GM12878 (cell line): ENCODE measurements at regions not wholly inside any gene's neighbourhood (a gene's known extent, or its start where the extent isn't known, plus 50 kb on each side); places are given as distances from the start of the nearest gene placed in this dataset.

Source experiments
- ATAC-seq: fragments of 200-7000 bp; cut with Tn5 transposase; 3 replicates; pipeline ENCODE4 v1.9.1; 2020; ENCODE audit warnings: mild to moderate bottlenecking, moderate library complexity
- BruUV-seq: library from RNA; stranded (reverse); fragments of 400-500 nt; replicated peaks from 2 replicates; lab custom pipeline; 2021; lab: Mats Ljungman, UMichigan
- CTCF ChIA-PET: fragments of 300-600 bp; sonication (Branson Sonifier 250); formaldehyde crosslinking; extraction: SDS; loops from one replicate; lab custom pipeline; 2021; ENCODE audit warnings: inconsistent platforms; lab: Yijun Ruan, JAX
- POLR2A ChIA-PET: fragments of 350-600 bp; formaldehyde crosslinking; extraction: SDS; loops from one replicate; lab custom pipeline; 2021; ENCODE audit warnings: inconsistent platforms; lab: Charles Lee
- RAD21 ChIA-PET: fragments of 300-600 bp; sonication (Branson Sonifier 250); formaldehyde crosslinking; loops from one replicate; lab custom pipeline; 2023; ENCODE audit warnings: antibody characterized with exemption; ENCODE audit not compliant: unreplicated experiment; lab: Charles Lee
- SMC1A ChIA-PET: fragments of 300-600 bp; sonication (Branson Sonifier 250); formaldehyde crosslinking; loops from one replicate; lab custom pipeline; 2023; ENCODE audit not compliant: unreplicated experiment, uncharacterized antibody; lab: Charles Lee
- DNase-seq: peaks from one replicate; pipeline ENCODE4 v3.0.0-alpha.2; 2011; ENCODE audit warnings: low read depth, low spot score
- FAIRE-seq: peaks from 3 replicates; lab custom pipeline; 2011; peaks lifted over from hg19 to GRCh38; lab: Jason Lieb, UNC
- H2AFZ ChIP-seq: 2 replicates; pipeline ENCODE4 v1.6.0; 2011; ENCODE audit warnings: low read depth, low read length, control low read depth; ENCODE audit not compliant: control insufficient read depth
- H3K27ac ChIP-seq: 2 replicates; pipeline ENCODE4 v1.5.1; 2011; ENCODE audit warnings: control low read depth; ENCODE audit not compliant: control insufficient read depth, insufficient read depth
- H3K27me3 ChIP-seq, 2 experiments: replicated peaks in 1 of 2; 2 replicates each; pipeline versions ENCODE4 v1.6.0 to v1.6.1; 2011; ENCODE audit warnings: low read length in 1 of 2; ENCODE audit not compliant: control insufficient read depth in 2 of 2, insufficient read depth in 2 of 2
- H3K36me3 ChIP-seq, 2 experiments: 2 replicates each; pipeline ENCODE4 v1.5.1; 2011; ENCODE audit warnings: low read length in 1 of 2; ENCODE audit not compliant: control insufficient read depth in 2 of 2, insufficient read depth in 2 of 2
- H3K4me1 ChIP-seq: 2 replicates; pipeline ENCODE4 v1.6.1; 2011; ENCODE audit warnings: mild to moderate bottlenecking, low read length, moderate library complexity, mixed read lengths; ENCODE audit not compliant: control insufficient read depth, insufficient read depth
- H3K4me2 ChIP-seq: 2 replicates; pipeline ENCODE4 v1.6.0; 2011; ENCODE audit warnings: control low read depth; ENCODE audit not compliant: control insufficient read depth, insufficient read depth
- H3K4me3 ChIP-seq: fragments of 200-600 bp; sonication (generic); 2 replicates; pipeline ENCODE4 v1.5.1; 2016
- H3K79me2 ChIP-seq: 2 replicates; pipeline ENCODE4 v1.6.0; 2011; ENCODE audit warnings: low read length; ENCODE audit not compliant: control insufficient read depth, insufficient read depth
- H3K9ac ChIP-seq: 2 replicates; pipeline ENCODE4 v1.8.0; 2011; ENCODE audit warnings: low read length, control low read depth, mixed read lengths; ENCODE audit not compliant: control insufficient read depth, insufficient read depth
- H3K9me3 ChIP-seq: replicated peaks from 3 replicates; pipeline ENCODE4 v1.5.1; 2011; ENCODE audit warnings: mild to moderate bottlenecking, low read length; ENCODE audit not compliant: control insufficient read depth, insufficient read depth
- H4K20me1 ChIP-seq: 2 replicates; pipeline ENCODE4 v1.6.0; 2011; ENCODE audit not compliant: control insufficient read depth, insufficient read depth
- ATF3 ChIP-seq: IDR thresholded peaks from 2 replicates; pipeline ENCODE4 v1.6.1; 2011; ENCODE audit warnings: low read depth, mild to moderate bottlenecking, low read length, moderate library complexity, borderline replicate concordance; ENCODE audit errors: extremely low read depth
- BCLAF1 ChIP-seq: fragments of 450-650 bp; IDR thresholded peaks from 2 replicates; pipeline ENCODE4 v1.6.1; 2017; ENCODE audit warnings: antibody characterized with exemption, mild to moderate bottlenecking, moderate library complexity
- CBFB ChIP-seq: IDR thresholded peaks from 2 replicates; pipeline ENCODE4 v1.6.1; 2016; ENCODE audit warnings: antibody characterized with exemption, low read depth
- EED ChIP-seq: sonication (generic); IDR thresholded peaks from 2 replicates; pipeline ENCODE4 v1.6.1; 2016; ENCODE audit warnings: antibody characterized with exemption, low read depth
- FOS ChIP-seq: IDR thresholded peaks from 3 replicates; pipeline ENCODE4 v1.6.1; 2011; ENCODE audit warnings: borderline replicate concordance; ENCODE audit not compliant: insufficient read length; ENCODE audit errors: extremely low read depth
- HDAC6 ChIP-seq: fragments of 200-600 bp; sonication (generic); IDR thresholded peaks from one replicate; pipeline ENCODE4 v1.8.0; 2017; ENCODE audit warnings: antibody characterized with exemption; ENCODE audit not compliant: unreplicated experiment
- LARP7 ChIP-seq: fragments of 450-650 bp; IDR thresholded peaks from 2 replicates; pipeline ENCODE4 v1.6.1; 2017; ENCODE audit warnings: mild to moderate bottlenecking
- MEF2A ChIP-seq: IDR thresholded peaks from 2 replicates; pipeline ENCODE4 v1.6.1; 2011; ENCODE audit warnings: low read depth, mild to moderate bottlenecking, low read length, moderate library complexity; ENCODE audit not compliant: insufficient read depth
- MEF2B ChIP-seq: fragments of 450-650 bp; IDR thresholded peaks from 2 replicates; pipeline ENCODE4 v1.6.1; 2018; ENCODE audit warnings: mild to moderate bottlenecking, moderate library complexity; ENCODE audit not compliant: partially characterized antibody, poor library complexity, severe bottlenecking
- MTA3 ChIP-seq: IDR thresholded peaks from 2 replicates; pipeline ENCODE4 v1.6.1; 2012; ENCODE audit warnings: low read length, inconsistent platforms, borderline replicate concordance
- NFXL1 ChIP-seq: fragments of 450-650 bp; IDR thresholded peaks from 2 replicates; pipeline ENCODE4 v1.6.1; 2017; ENCODE audit warnings: antibody characterized with exemption, mild to moderate bottlenecking, borderline replicate concordance
- SKIL ChIP-seq: fragments of 450-650 bp; IDR thresholded peaks from 2 replicates; pipeline ENCODE4 v1.6.1; 2017; ENCODE audit warnings: mild to moderate bottlenecking, low read depth, inconsistent platforms; ENCODE audit not compliant: poor library complexity, severe bottlenecking
- SPI1 ChIP-seq: IDR thresholded peaks from 2 replicates; pipeline ENCODE4 v1.6.1; 2011; ENCODE audit warnings: low read depth, mild to moderate bottlenecking, low read length, moderate library complexity, borderline replicate concordance; ENCODE audit not compliant: insufficient read depth
- STAT1 ChIP-seq: fragments of 450-650 bp; conservative IDR thresholded peaks from 2 replicates; pipeline ENCODE4 v1.6.1; 2014; ENCODE audit warnings: antibody characterized with exemption, mild to moderate bottlenecking
- TBL1XR1 ChIP-seq: IDR thresholded peaks from 2 replicates; pipeline ENCODE4 v1.6.1; 2012; ENCODE audit warnings: low read depth, low read length, improper control_type of control experiment
- YBX1 ChIP-seq: fragments of 450-650 bp; IDR thresholded peaks from 2 replicates; pipeline ENCODE4 v1.6.1; 2016; ENCODE audit warnings: antibody characterized with exemption
- ZBTB33 ChIP-seq: fragments of 450-650 bp; IDR thresholded peaks from 2 replicates; pipeline ENCODE4 v1.6.1; 2017; ENCODE audit warnings: mild to moderate bottlenecking
- ZNF217 ChIP-seq: fragments of 450-650 bp; IDR thresholded peaks from 2 replicates; pipeline ENCODE4 v1.6.1; 2017; ENCODE audit warnings: antibody characterized with exemption, mild to moderate bottlenecking
- ZNF622 ChIP-seq: fragments of 450-650 bp; IDR thresholded peaks from 2 replicates; pipeline ENCODE4 v1.6.1; 2017; ENCODE audit warnings: mild to moderate bottlenecking, inconsistent platforms
- WGBS: methylation state at CpG from one replicate; pipeline ENCODE4 v1.1.6; 2016; ENCODE audit warnings: low lambda C conversion rate; ENCODE audit not compliant: insufficient replicate concordance, insufficient coverage; ENCODE audit errors: missing lambda C conversion rate; 5-methylcytosine and 5-hydroxymethylcytosine counted together
- in situ Hi-C: fragments of 300-500 bp; cut with MboI; formaldehyde crosslinking; loops from 9 replicates; pipeline ENCODE4 v1.14.3; 2018; ENCODE audit warnings: mixed read lengths
- intact Hi-C: fragments of 100-400 bp; cut with micrococcal nuclease; formaldehyde crosslinking; loops from one replicate; pipeline ENCODE4 v1.14.2; 2022; ENCODE audit not compliant: unreplicated experiment

GRCh38 chr12:33771889-33772288 is 250.4 kb upstream of the ALG10 start:
- no peak for FAIRE-seq
- Histone ChIP-seq H3K9me3 (no peaks in the 10 kb centered on the region), H3K9ac (no peak overlapping the region), H3K27me3 (no peaks in the 10 kb centered on the region), H3K4me3 (no peak overlapping the region), H3K79me2 (no peaks in the 10 kb centered on the region), H3K36me3 (no peaks in the 10 kb centered on the region), H2AFZ (no peak overlapping the region), H3K4me1 (no peaks in the 10 kb centered on the region), H3K4me2 (no peak overlapping the region), H3K27ac (no peak overlapping the region), H4K20me1 (no peaks in the 10 kb centered on the region)
- 0% methylated on average over 1 of the region's 1 CpG for WGBS
- POLR2A ChIA-PET, result no interaction called here
- in situ Hi-C loops (no loop called here), intact Hi-C loops (no loop called here)
- no peak for ATAC-seq
- BruUV-seq, result no TSS peak
- DNase-seq, result no peak
- SMC1A ChIA-PET, result no interaction called here
- CTCF ChIA-PET, result interaction anchor here (1.0 kb wide), 1 partner anchor 11 kb away, joined by 3 read pairs; no protein-coding TSS in a partner anchor
- RAD21 ChIA-PET, result no interaction called here
- TF ChIP-seq EED, result no peak
- TF ChIP-seq SPI1, result no peak
- TF ChIP-seq YBX1, result no peak
- TF ChIP-seq MEF2A, result no peak
- no peak for TF ChIP-seq SKIL
- TF ChIP-seq TBL1XR1, result no peak
- TF ChIP-seq LARP7, result no peak
- no peak for TF ChIP-seq STAT1
- TF ChIP-seq CBFB, result no peak
- TF ChIP-seq ZBTB33, result no peak
- no peak for TF ChIP-seq BCLAF1
- TF ChIP-seq ZNF217, result no peak
- no peak for TF ChIP-seq MEF2B
- TF ChIP-seq ZNF622, result no peak
- no peak for TF ChIP-seq NFXL1
- TF ChIP-seq FOS, result no peak
- no peak for TF ChIP-seq ATF3
- no peak for TF ChIP-seq HDAC6
- no peak for TF ChIP-seq MTA3
